Anterior cingulate cortex (tissue), 58 donors: ENCODE measurements at regions not wholly inside any gene's neighbourhood (a gene's known extent, or its start where the extent isn't known, plus 50 kb on each side); places are given as distances from the start of the nearest gene placed in this dataset.
A peak's percentile ranks its signal among the peaks of the same experiment; 100 is the strongest.

Source experiments
- DNase-seq, 58 donors: peaks; one replicate each; lab custom pipeline; 2025; lab: John Stamatoyannopoulos, UW

DNA sequence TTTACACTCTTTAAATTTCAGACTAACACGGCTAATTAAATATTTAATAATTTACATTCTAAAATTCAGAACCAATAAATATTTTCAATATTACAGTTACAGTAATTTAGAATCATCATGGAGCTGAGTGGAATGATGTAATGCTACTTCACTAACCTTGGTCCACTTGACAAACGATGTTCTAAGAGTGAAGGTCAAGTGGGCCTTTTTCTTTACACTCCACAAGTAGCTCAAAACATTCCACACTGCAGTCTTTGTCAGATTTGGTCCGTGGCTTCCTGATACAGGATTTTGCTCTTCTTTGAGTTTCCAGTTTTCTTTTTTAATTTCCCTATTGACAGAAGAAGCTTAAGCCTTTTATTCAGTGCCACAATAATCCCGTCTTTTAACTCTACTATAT is 164.6 kb upstream of the NRIP1 start:
- DNase-seq = no peak

DNA sequence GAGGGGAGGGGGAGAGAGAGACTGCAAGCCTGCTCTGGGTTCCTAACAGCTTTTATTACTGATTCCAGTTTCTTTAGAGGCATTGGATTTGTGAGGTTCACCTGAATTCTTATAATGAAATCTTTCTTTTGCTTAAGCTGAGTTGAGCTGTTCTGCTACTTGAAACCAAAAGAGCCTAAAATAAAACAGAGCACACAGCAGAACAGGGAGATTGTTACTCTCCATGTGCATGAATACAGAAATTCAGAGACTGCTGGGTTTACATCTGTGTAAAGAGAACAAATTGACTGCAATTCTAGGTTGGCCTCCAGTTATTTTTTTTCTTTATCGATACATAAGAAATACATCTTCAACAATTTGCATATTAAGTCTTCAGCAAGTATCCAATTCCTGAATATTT is 168.8 kb upstream of the NRIP1 start:
- DNase-seq = no peak

DNA sequence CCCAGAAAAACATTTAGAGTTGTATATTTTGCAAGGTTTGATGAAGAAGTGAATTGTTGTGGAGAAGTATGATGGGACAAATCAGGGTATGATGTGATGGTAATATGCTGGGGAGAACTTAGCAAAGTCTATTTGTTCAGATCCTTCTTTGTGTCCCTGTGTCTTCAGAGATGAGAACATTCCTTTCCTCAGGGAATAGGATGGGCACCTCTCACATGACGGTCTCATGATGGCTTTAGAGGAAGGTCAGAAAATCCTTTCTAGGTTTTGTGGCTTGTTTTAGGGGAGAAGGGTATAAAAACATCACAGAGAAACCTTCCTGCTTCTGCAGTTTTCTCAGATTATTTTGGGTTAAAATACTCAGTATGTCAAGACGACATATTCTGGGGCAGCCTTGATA is 171.3 kb upstream of the NRIP1 start:
- no peak for DNase-seq

DNA sequence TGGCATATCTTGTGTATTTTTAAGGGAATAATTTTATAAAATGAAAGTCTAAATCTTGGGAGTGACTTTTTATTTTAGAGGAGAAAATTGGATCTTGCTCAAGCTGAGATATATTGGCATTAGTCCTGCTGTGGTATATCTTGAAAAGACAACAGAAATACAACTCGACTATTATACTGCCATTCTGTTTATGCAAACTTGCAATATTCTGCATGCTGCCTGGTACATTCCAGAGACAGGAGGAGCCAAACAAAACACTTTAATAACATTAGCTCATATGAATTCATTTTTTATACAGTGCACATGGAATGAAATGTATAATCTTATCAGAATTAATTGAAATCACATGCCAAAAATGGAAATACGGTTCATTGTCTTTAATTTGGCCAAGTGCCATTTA is 176.0 kb upstream of the NRIP1 start:
- DNase-seq = no peak

DNA sequence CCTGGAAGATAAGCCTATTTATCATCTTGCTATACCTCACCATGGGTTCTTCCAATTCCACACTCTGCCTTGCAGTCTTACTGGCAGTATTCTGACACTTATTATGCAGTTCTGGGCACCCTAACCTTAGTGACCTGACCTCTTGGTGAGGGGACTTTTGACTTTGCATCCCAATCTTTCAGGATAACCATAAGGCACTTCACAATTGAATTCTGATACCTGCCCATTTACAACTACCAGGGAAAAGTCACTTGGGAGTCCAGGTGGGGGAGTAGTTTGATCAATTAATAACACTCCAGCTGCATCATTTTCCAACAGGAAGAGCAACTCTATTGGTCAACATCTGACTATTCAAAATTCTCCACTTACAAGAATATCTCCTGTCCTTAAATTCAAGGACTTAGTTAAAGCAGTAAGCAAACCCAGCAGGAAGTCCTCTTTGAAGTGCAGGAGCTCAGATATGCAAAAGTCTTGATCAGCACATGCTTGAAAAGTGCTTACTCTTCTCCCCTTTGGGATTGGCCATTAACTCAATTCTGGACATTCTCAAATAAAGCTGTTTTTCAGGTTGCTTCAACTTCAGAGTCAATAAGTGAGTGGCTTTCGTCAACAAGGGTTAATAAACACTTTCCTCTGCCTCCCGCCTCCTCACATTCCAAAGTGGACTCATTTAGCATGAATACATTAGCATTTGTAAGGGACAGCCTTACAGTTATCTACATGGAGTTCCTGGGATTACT is 177.4 kb upstream of the NRIP1 start:
- DNase-seq = no peak

DNA sequence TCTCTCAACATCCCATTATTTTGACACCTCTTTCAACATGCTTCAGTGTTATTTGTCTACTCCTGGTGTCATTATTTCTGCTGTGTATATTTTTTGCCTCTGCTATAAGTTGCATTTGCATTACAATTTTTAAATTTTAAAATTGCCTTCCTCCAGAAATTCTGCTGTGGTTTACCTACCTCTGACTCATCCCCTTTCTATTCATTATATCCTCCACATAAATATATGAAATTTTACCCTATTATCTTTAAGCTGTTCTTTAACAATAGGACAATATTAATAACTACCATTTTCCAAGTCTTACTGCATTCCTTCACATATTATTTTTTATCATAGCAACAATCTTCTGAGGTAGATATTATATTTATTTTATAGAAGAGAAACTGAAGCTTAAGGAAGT is 178.1 kb upstream of the NRIP1 start:
- no peak for DNase-seq

DNA sequence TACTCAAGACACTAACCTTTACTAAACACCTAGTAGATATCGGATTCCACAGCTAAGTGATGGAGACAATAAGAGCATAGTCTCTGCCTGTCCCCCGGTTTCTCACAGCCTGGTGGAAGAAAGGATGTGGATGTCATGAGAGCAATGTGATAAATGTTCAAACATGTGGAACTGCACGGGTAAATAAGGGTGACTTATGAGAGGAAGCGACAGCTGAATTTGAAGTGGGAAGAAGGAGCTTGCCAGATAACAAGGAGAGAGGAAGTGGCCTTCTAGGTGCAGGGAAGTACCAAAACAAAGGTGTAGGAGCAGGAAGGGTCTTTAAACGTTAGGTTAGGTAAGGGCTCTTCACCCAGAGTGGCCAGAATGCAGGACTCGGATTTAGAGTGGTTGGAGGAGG is 178.6 kb upstream of the NRIP1 start:
- no peak for DNase-seq

DNA sequence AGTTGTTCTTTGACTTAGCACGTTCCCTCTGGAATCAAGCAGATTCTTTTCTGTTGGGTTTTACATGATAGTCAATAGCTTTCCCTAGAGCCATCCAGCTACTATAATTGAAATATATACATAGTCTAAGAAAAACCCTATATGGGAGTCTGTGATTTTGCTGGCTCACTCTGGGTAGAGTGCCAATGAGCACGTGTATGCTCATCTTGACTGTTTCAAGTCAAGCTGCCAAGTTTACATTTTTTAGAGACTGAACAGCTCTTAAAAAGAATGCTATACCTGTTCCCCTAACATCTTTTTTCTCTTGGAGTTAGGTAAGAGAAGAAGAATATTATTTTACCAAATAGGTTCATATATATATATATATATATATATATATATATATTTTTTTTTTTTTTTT is 182.8 kb upstream of the NRIP1 start:
- no peak for DNase-seq

DNA sequence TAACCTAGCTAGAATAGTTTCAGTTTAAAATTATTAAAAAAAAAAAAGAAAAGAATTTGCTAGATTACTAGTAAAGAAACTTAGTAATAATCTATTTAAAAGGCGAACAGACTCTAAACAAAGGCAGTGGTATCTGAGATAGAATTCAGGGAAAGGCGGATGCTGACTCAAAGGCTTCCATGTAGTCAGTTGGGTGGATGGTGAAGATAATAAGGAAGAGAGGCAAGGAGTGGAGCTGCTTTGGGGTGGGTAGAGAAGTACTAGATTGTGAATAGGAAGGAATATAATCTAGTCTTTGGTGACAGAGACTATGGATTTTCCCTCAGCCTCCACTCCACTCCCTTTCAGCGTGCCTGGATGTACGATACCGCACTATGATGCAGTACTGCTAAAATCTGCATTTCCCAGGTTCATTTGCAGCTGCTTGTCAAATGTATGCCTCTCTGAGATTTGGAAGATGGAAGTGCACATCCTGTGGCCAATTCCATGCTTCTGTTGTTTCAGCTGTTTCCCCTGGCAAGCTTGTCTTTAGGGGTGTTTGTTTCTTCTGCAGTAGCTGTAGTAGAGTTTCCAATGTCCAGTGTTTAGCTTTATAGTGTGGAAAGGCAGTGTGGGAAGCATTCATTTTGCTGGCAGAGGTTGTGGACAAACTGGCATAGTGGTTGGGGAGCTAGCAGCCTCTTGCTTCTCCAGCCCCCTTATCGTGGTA is 184.6 kb upstream of the NRIP1 start:
- no peak for DNase-seq

DNA sequence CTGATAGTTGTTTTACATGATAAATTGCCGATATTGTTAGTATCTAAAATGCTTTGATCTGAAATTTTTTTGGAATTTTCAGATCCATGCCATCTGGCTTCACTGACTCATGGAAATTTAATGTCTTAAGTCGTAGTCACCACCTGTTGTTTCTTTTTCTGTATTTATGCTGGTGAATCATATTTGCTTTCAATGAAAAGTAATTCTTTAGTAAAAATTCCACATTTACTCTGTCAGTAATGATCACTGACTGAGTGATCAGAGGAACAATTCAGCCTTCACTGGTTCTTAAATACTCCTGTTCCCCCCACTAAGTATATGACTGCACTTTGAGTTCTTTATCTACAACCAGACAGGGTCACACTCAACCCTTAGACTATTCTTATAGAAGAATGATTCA is 185.6 kb upstream of the NRIP1 start:
- DNase-seq = no peak

DNA sequence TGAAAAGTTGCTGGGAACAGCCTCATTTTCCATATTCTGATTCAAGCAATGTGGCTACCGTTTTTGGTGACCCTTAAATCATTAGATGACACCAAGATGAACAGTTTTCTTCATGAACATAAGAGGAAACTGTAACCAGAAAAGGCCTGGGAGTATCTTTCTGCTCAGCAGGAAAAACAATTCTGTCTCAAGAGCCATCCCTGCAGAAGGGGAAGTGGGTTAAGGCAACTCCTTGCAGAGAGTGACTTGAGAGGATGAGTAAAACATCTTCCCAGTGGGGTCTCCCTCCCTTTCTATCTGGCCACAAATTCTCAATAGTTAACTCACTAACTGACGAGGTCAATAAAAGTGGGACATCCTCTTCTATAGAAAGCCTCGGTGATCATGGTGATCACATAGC is 187.6 kb upstream of the NRIP1 start:
- DNase-seq = no peak

DNA sequence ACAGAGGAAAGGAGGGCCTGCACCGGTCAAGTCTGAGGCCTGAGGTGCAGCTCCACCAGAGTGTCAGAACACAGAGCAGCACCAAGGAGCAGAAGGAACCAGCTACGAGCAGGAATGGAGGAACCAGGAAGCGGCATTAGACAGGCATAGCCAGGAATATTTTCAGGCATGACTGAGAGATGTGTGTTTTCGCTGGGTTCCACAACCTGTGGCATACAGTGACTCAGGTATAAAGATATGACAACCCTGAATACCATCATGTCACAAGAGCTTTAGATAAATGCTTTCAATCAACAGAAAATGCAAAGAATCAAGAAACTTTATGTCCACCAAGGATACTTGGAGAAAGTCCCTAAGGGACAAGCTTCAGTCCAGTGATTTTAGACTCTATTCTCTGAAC is 189.3 kb upstream of the NRIP1 start:
- no peak for DNase-seq

DNA sequence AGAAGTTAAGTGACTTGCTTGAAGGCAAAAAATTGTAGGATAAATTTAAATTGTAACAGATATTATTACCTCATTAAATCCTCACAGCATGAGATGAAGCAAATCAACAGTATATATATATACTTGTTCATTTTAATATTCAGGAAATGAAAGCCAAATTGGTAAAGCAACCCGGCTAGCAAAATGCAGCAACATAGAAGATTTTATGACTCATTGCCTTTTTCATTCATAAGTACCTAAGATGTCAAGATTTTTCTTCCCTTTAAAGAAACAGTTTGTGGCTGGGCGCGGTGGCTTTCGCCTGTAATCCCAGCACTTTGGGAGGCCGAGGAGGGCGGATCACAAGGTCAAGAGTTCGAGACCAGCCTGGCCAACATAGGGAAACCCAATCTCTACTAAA is 190.5 kb upstream of the NRIP1 start:
- DNase-seq = no peak

DNA sequence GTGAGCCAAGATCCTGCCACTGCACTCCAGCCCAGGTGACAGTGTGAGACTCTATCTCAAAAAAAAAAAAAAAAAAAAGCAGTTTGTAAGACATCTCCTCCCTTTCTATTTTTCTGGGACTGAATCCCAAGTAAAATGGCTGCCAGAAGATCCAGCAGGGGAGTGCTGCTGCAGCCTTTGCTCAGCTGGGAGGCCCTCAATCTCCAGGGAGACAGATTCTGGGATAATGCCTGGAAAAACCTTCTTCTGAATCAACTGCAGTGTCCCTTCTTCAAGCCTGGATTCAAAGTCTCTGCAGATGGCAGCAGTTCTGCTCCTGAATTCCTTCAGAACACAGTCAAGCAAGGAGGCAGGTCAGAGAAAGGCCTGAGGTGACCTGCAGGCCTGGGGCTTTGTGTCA is 191.0 kb upstream of the NRIP1 start:
- peak in 1 of 58 donors; percentile 13 for DNase-seq

DNA sequence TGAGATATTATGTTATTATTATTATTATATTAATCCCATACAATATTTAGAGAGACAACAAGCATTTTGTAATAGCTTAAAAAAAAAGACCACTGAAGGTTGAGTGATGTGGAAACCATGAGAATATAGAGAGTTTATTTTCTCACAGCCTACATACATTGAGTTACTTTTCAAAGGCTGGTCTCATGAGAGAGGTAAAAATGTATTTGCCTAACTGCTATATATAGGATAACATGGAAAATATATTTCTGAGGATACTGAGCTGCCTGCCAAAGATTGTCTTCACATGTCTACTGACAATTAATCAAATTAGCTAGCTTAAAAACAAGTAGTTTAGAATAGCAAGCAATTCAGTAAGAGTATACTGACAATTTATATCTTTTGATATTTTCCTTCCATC is 192.2 kb upstream of the NRIP1 start:
- no peak for DNase-seq

DNA sequence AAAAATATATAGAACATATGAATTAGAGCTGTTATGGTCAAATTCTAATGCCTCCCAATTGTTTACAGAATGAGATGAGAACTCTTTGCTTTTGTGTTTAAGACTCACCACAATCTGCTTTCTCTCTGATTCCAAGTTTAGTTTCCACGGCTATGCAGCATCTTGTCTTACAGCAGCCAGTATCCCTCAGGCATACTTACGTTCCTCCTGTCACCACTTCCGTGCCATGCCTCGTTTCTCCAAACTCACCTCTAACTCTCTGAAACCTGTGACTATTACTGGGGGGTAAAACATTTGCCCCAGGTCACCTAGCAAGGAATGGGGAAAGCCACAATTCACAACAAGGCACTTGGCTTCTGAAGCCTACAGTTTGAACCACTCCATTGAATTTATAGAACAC is 192.8 kb upstream of the NRIP1 start:
- DNase-seq = no peak

DNA sequence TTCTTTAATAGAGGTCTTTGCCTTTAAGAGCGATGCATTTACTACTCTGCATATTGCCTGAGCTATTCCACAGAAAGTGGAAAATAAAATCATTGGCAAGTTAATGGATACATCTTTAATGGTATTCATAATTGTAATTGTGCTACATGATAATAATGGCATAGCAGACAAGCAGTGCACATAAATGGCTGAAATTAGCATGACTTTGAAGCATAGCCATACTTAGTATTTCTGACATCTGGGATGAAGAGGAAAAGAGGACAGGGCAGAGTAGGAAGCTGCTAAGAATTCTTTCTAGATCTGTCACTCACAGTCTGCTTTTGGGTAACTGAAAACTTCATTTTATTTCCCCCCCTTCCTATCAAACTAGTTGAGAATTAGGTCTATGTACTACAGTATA is 195.0 kb upstream of the NRIP1 start:
- DNase-seq = no peak

DNA sequence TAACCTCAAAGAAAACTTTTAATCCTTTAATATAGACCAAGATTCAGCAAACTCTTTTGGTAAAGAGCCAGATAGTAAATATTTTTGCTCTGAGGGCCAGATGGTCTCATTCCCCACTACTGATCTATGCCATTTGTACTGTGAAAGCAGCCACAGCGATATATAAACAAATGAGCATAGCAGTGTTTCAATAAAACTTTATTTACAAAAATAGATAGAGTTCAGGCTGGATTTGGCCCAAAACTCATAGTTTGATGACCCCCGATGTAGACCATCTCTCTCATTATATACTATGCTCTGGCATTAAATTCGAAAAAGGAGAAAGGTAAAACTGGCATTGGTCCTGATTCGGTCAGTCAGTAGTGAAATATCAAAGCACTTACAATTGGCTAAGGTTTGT is 195.8 kb upstream of the NRIP1 start:
- DNase-seq = no peak

DNA sequence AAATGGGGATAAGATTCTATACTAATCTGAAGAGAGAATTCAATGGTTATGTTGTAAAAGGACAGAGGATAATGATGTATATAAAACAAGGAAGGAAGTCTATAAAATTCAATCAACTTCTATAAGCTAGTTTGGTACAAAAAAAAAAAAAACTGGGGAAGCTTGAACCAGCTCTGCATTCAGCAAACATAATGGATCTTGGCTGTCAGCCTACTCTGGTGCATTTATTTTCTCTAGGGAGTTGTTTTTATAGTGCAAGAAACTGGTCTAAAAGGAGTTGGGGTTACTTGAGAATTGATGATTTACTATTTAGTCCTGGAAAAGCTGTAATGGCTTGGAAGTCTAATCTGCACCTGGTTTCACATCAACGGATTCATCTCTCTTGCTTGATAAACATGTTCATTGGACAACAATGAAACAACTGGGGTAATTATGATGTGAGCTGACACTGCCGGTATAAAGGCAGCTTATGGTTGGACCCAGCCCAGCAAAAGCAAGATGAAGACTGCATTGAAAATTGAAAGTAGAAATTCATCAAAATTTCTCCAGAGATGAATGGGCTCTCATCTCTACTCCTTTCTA is 199.4 kb upstream of the NRIP1 start:
- no peak for DNase-seq

DNA sequence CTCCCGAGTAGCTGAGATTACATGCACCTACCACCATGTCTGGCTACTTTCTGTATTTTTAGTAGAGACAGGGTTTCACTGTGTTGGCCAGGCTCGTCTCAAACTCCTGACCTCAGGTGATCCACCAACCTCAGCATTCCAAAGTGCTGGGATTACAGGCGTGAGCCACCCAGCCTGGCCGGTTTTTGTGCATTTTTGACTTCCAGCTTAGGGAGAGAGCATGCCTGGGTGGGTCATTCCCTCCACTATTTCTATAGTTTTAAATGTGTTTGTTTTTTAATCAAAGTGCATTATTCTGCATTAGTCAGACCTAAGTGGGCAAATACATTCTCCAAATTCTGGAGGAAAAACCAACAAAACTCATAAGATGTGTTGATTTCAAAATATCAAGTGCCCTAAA is 207.4 kb upstream of the NRIP1 start:
- no peak for DNase-seq

DNA sequence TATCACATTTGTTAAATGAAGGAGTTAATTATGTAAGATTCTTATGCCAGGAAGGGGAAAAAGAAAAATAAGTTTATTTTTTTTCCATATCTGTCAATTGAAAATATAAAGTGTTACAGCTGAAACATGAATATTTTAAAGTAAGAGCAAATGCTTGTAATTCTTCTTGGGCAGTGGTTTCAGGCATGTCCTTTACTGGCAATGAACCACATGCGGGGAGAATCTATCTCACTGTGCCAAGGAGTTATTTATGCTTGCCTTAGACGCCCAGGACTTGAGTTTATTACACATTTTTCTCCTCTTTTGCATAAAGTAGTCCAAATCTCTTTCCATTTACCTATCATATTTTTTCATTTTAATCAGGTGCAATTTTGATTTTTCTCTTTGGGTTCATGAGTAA is 207.8 kb upstream of the NRIP1 start:
- no peak for DNase-seq

DNA sequence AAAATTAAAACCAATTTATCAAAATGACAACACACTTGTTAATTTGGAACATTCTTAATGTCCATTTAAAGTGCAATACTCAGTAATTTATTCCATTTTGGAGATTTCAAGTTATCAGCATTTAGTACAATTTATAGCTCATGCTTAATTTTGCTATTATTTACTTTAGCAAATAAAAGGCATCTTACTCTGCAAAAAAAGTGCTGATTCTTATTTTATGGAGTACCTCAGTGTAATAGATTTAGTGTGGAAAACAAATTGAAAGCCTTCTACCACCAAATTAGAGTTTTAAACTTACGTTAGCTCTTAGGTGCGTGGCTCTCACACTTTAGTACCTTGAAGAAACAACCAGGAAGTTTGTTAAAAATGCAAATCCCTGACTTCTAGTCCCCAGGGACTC is 208.4 kb upstream of the NRIP1 start:
- no peak for DNase-seq
